Ishikawa (cell line): ENCODE measurements at regions not wholly inside any gene's neighbourhood (a gene's known extent, or its start where the extent isn't known, plus 50 kb on each side); places are given as distances from the start of the nearest gene placed in this dataset.

Source experiments
- CEBPB ChIP-seq: IDR thresholded peaks from 2 replicates; pipeline ENCODE4 v1.6.1; 2012
- CREB1 ChIP-seq: IDR thresholded peaks from 2 replicates; pipeline ENCODE4 v1.6.1; 2012; ENCODE audit warnings: low read depth
- EGR1 ChIP-seq: IDR thresholded peaks from 2 replicates; pipeline ENCODE4 v1.6.1; 2012
- EP300 ChIP-seq: IDR thresholded peaks from 2 replicates; pipeline ENCODE4 v1.6.1; 2012; ENCODE audit warnings: borderline replicate concordance
- FOXM1 ChIP-seq: IDR thresholded peaks from 2 replicates; pipeline ENCODE4 v1.6.1; 2012; ENCODE audit warnings: low read depth, borderline replicate concordance
- MAX ChIP-seq: IDR thresholded peaks from 2 replicates; pipeline ENCODE4 v1.6.1; 2012
- NFIC ChIP-seq: IDR thresholded peaks from 2 replicates; pipeline ENCODE4 v1.6.1; 2012
- RAD21 ChIP-seq: IDR thresholded peaks from 2 replicates; pipeline ENCODE4 v1.6.1; 2012; ENCODE audit warnings: low read depth
- REST ChIP-seq: IDR thresholded peaks from 2 replicates; pipeline ENCODE4 v1.6.1; 2012; ENCODE audit warnings: low read depth, mild to moderate bottlenecking
- TAF1 ChIP-seq: IDR thresholded peaks from 2 replicates; pipeline ENCODE4 v1.6.1; 2012; ENCODE audit warnings: low read depth, mild to moderate bottlenecking
- TCF12 ChIP-seq: IDR thresholded peaks from 2 replicates; pipeline ENCODE4 v1.6.1; 2012; ENCODE audit warnings: low read depth
- TEAD4 ChIP-seq: IDR thresholded peaks from 2 replicates; pipeline ENCODE4 v1.6.1; 2012
- USF1 ChIP-seq: IDR thresholded peaks from 2 replicates; pipeline ENCODE4 v1.6.1; 2012
- YY1 ChIP-seq: IDR thresholded peaks from 2 replicates; pipeline ENCODE4 v1.6.1; 2012; ENCODE audit warnings: low read depth
- ZBTB7A ChIP-seq: IDR thresholded peaks from 2 replicates; pipeline ENCODE4 v1.6.1; 2012; ENCODE audit warnings: low read depth

- TF ChIP-seq EP300 = no peak
- TF ChIP-seq CREB1 = no peak
- no peak for TF ChIP-seq RAD21
- TF ChIP-seq USF1 = no peak
- no peak for TF ChIP-seq REST
- TF ChIP-seq FOXM1 = no peak
- no peak for TF ChIP-seq EGR1
- no peak for TF ChIP-seq TCF12
These were observed 85.8 kb upstream of the IPO9 start for GRCh38 chr1:201742955-201743805.

GRCh38 chr1:201745023-201745422 is 83.9 kb upstream of the IPO9 start:
- TF ChIP-seq TAF1 (no peak), NFIC (no peak), REST (no peak), EGR1 (no peak), RAD21 (no peak), EP300 (no peak), ZBTB7A (no peak), FOXM1 (no peak), CEBPB (no peak)

GRCh38 chr1:201746156-201746555 is 82.8 kb upstream of the IPO9 start:
- no peak for TF ChIP-seq TAF1
- TF ChIP-seq NFIC = no peak
- TF ChIP-seq FOXM1 = no peak
- TF ChIP-seq CREB1 = no peak
- TF ChIP-seq MAX = no peak
- TF ChIP-seq YY1 = no peak
- TF ChIP-seq EGR1 = no peak
- no peak for TF ChIP-seq CEBPB
- no peak for TF ChIP-seq TCF12
- TF ChIP-seq EP300 = no peak
- TF ChIP-seq USF1 = no peak
- no peak for TF ChIP-seq ZBTB7A

- TF ChIP-seq RAD21 (no peak), ZBTB7A (no peak), TEAD4 (no peak)
These were observed 81.7 kb upstream of the IPO9 start for GRCh38 chr1:201747261-201747660.

- TF ChIP-seq RAD21 = no peak
- no peak for TF ChIP-seq TEAD4
- TF ChIP-seq NFIC = no peak
- no peak for TF ChIP-seq CEBPB
- no peak for TF ChIP-seq FOXM1
- no peak for TF ChIP-seq CREB1
- no peak for TF ChIP-seq MAX
- TF ChIP-seq ZBTB7A = no peak
- TF ChIP-seq TCF12 = no peak
- TF ChIP-seq TAF1 = no peak
- no peak for TF ChIP-seq EGR1
These were observed 80.6 kb upstream of the IPO9 start for GRCh38 chr1:201748335-201748734.

- TF ChIP-seq RAD21 (no peak), CREB1 (no peak), YY1 (no peak), NFIC (no peak), CEBPB (no peak), TEAD4 (no peak), ZBTB7A (no peak), USF1 (no peak), FOXM1 (no peak), REST (no peak), TCF12 (no peak), TAF1 (no peak), MAX (no peak), EGR1 (no peak), EP300 (no peak)
These were observed 79.8 kb upstream of the IPO9 start for GRCh38 chr1:201749059-201749690.
